MM.1S (cell line): ENCODE measurements at regions not wholly inside any gene's neighbourhood (a gene's known extent, or its start where the extent isn't known, plus 50 kb on each side); places are given as distances from the start of the nearest gene placed in this dataset.

Source experiments
- CTCF ChIP-seq: fragments of 300-600 bp; sonication (generic); IDR thresholded peaks from 2 replicates; pipeline ENCODE4 v1.5.1; 2016; ENCODE audit warnings: antibody characterized with exemption, low read length, mixed read lengths
- EZH2 ChIP-seq: fragments of 300-600 bp; sonication (generic); optimal IDR thresholded peaks from 2 replicates; pipeline ENCODE3; 2017; ENCODE audit warnings: low read depth, mild to moderate bottlenecking, antibody characterized with exemption, low read length, mixed read lengths
- EZH2phosphoT487 ChIP-seq: fragments of 300-600 bp; sonication (generic); IDR thresholded peaks from 2 replicates; pipeline ENCODE4 v1.6.1; 2018; ENCODE audit warnings: antibody characterized with exemption, low read length

- TF ChIP-seq EZH2phosphoT487 (no peak), CTCF (no peak), EZH2 (no peak)
These were observed 115.2 kb downstream of the IRX5 start for GRCh38 chr16:55045756-55046460.
